H1 (cell line): ENCODE measurements at regions not wholly inside any gene's neighbourhood (a gene's known extent, or its start where the extent isn't known, plus 50 kb on each side); places are given as distances from the start of the nearest gene placed in this dataset.

Experiments used
- CTCF ChIA-PET: fragments of 300-600 bp; sonication (Branson Sonifier 250); formaldehyde crosslinking; loops from one replicate; lab custom pipeline; 2021; ENCODE audit not compliant: partially characterized antibody; lab: Charles Lee
- POLR2A ChIA-PET: fragments of 300-600 bp; sonication (Branson Sonifier 250); formaldehyde crosslinking; loops from one replicate; lab custom pipeline; 2021; ENCODE audit warnings: inconsistent platforms; ENCODE audit not compliant: partially characterized antibody; lab: Charles Lee
- DNase-seq, 2 experiments: peaks; one replicate each; pipeline versions ENCODE4 v3.0.0 to v3.0.0-alpha.2; 2010 to 2022; ENCODE audit warnings: low spot score in 2 of 2, low read depth in 1 of 2, mixed read lengths in 1 of 2
- FAIRE-seq: peaks from 2 replicates; lab custom pipeline; 2011; peaks lifted over from hg19 to GRCh38; lab: Jason Lieb, UNC
- H2AFZ ChIP-seq: 2 replicates; pipeline ENCODE4 v1.8.1; 2012; ENCODE audit warnings: low read length, inconsistent platforms
- H2AK5ac ChIP-seq: 2 replicates; pipeline ENCODE4 v1.6.1; 2013; ENCODE audit warnings: low read depth, low read length
- H2BK120ac ChIP-seq: replicated peaks from 2 replicates; pipeline ENCODE3; 2013; ENCODE audit warnings: low read depth, low read length, inconsistent platforms
- H2BK12ac ChIP-seq: 2 replicates; pipeline ENCODE4 v1.6.1; 2013; ENCODE audit warnings: low read depth, low read length
- H2BK15ac ChIP-seq: 2 replicates; pipeline ENCODE4 v1.6.1; 2013; ENCODE audit warnings: low read length
- H2BK20ac ChIP-seq: 2 replicates; pipeline ENCODE4 v1.6.1; 2013; ENCODE audit warnings: low read length
- H2BK5ac ChIP-seq: 2 replicates; pipeline ENCODE4 v1.6.1; 2013; ENCODE audit warnings: low read depth, low read length
- H3K14ac ChIP-seq: 2 replicates; pipeline ENCODE4 v1.6.1; 2013; ENCODE audit warnings: inconsistent platforms; ENCODE audit not compliant: insufficient read length
- H3K18ac ChIP-seq: 2 replicates; pipeline ENCODE4 v1.6.1; 2013; ENCODE audit warnings: low read length; ENCODE audit errors: extremely low read depth
- H3K23ac ChIP-seq: 2 replicates; pipeline ENCODE4 v1.6.1; 2013; ENCODE audit warnings: inconsistent platforms; ENCODE audit not compliant: insufficient read length
- H3K23me2 ChIP-seq: 2 replicates; pipeline ENCODE4 v1.6.1; 2013; ENCODE audit warnings: low read depth, low read length
- H3K27ac ChIP-seq: 2 replicates; pipeline ENCODE4 v1.6.1; 2011; ENCODE audit warnings: low read depth, low read length, inconsistent platforms
- H3K27me3 ChIP-seq, 4 experiments: replicated peaks in 1 of 4; 1 replicate in 1 of 4; 2 replicates in 3 of 4; pipeline versions ENCODE4 v1.6.1 to v1.8.1; 2011 to 2013; ENCODE audit warnings: low read length in 3 of 4, mild to moderate bottlenecking in 3 of 4, inconsistent platforms in 2 of 4, mixed read lengths in 2 of 4, moderate library complexity in 1 of 4; ENCODE audit not compliant: control insufficient read depth in 3 of 4, insufficient read depth in 3 of 4; ENCODE audit errors: extremely low read depth in 1 of 4
- H3K36me3 ChIP-seq, 4 experiments: 2 replicates each; pipeline versions ENCODE4 v1.6.1 to v1.8.1; 2011 to 2013; ENCODE audit warnings: mild to moderate bottlenecking in 4 of 4, low read length in 3 of 4, moderate library complexity in 2 of 4, control low read depth in 1 of 4, inconsistent platforms in 1 of 4; ENCODE audit not compliant: insufficient read depth in 4 of 4, control insufficient read depth in 2 of 4
- H3K4ac ChIP-seq: replicated peaks from 2 replicates; pipeline ENCODE3; 2013; ENCODE audit warnings: low read length, low read depth, mixed read lengths, inconsistent platforms; ENCODE audit not compliant: insufficient read length
- H3K4me1 ChIP-seq, 4 experiments: replicated peaks in 1 of 4; 1 replicate in 1 of 4; 2 replicates in 3 of 4; pipeline versions ENCODE4 v1.6.1 to v1.8.1; 2011 to 2013; ENCODE audit warnings: low read length in 3 of 4, inconsistent platforms in 2 of 4, mixed read lengths in 1 of 4; ENCODE audit not compliant: insufficient read depth in 4 of 4, control insufficient read depth in 3 of 4
- H3K4me2 ChIP-seq, 2 experiments: 2 replicates each; pipeline versions ENCODE4 v1.6.1 to v1.8.1; 2011 to 2013; ENCODE audit warnings: low read depth in 2 of 2, low read length in 2 of 2, control low read depth in 1 of 2, inconsistent platforms in 1 of 2, mild to moderate bottlenecking in 1 of 2; ENCODE audit not compliant: insufficient read depth in 1 of 2
- H3K4me3 ChIP-seq, 4 experiments: fragments of 200-600, 300-600 bp in 1 of 4; sonication (generic), shearing (Covaris generic), sonication (Bioruptor Twin) in 1 of 4; 2 replicates each; pipeline versions ENCODE4 v1.5.1 to v1.8.1; 2011 to 2016; ENCODE audit warnings: low read length in 4 of 4, low read depth in 3 of 4, control low read depth in 2 of 4, inconsistent platforms in 2 of 4, mild to moderate bottlenecking in 2 of 4, mixed read lengths in 1 of 4, moderate library complexity in 1 of 4; ENCODE audit not compliant: insufficient read depth in 2 of 4; ENCODE audit errors: extremely low read depth in 1 of 4
- H3K56ac ChIP-seq: replicated peaks from 2 replicates; pipeline ENCODE3; 2013; ENCODE audit warnings: low read depth, mild to moderate bottlenecking, mixed read lengths, low read length, inconsistent platforms; ENCODE audit not compliant: insufficient read length
- H3K79me1 ChIP-seq: 2 replicates; pipeline ENCODE4 v1.6.1; 2013; ENCODE audit warnings: low read depth, low read length, control low read depth
- H3K79me2 ChIP-seq, 2 experiments: 2 replicates each; pipeline versions ENCODE4 v1.6.1 to v1.8.1; 2012 to 2013; ENCODE audit warnings: low read length in 2 of 2, mild to moderate bottlenecking in 2 of 2, inconsistent platforms in 1 of 2; ENCODE audit not compliant: insufficient read depth in 2 of 2, control insufficient read depth in 1 of 2
- H3K9ac ChIP-seq, 4 experiments: replicated peaks in 1 of 4; 1 replicate in 1 of 4; 2 replicates in 3 of 4; pipeline versions ENCODE4 v1.6.1 to v1.8.1; 2011 to 2013; ENCODE audit warnings: low read depth in 3 of 4, low read length in 3 of 4, control low read depth in 2 of 4, mild to moderate bottlenecking in 2 of 4, moderate library complexity in 2 of 4, inconsistent platforms in 1 of 4; ENCODE audit errors: extremely low read depth in 1 of 4
- H3K9me3 ChIP-seq, 2 experiments: 2 replicates each; pipeline versions ENCODE4 v1.6.1 to v1.8.1; 2012 to 2013; ENCODE audit warnings: mild to moderate bottlenecking in 2 of 2, moderate library complexity in 2 of 2, control low read depth in 1 of 2, inconsistent platforms in 1 of 2, low read depth in 1 of 2, low read length in 1 of 2, mixed read lengths in 1 of 2; ENCODE audit not compliant: insufficient read depth in 2 of 2
- H4K20me1 ChIP-seq, 2 experiments: replicated peaks in 1 of 2; 2 replicates each; pipeline versions ENCODE3 to v1.8.1; 2011 to 2013; ENCODE audit warnings: inconsistent platforms in 2 of 2, low read length in 2 of 2, mild to moderate bottlenecking in 1 of 2; ENCODE audit not compliant: insufficient read depth in 2 of 2, control insufficient read depth in 1 of 2
- H4K5ac ChIP-seq: 2 replicates; pipeline ENCODE4 v1.6.1; 2013; ENCODE audit warnings: low read length, low read depth, mixed read lengths, inconsistent platforms; ENCODE audit not compliant: insufficient read length
- H4K8ac ChIP-seq: 2 replicates; pipeline ENCODE4 v1.8.0; 2013; ENCODE audit warnings: mild to moderate bottlenecking, moderate library complexity, low read length, inconsistent platforms; ENCODE audit not compliant: insufficient read depth; ENCODE audit errors: extremely low read depth
- H4K91ac ChIP-seq: replicated peaks from 2 replicates; pipeline ENCODE3; 2013; ENCODE audit warnings: low read length, mixed read lengths, inconsistent platforms; ENCODE audit not compliant: insufficient read length
- CHD2 ChIP-seq: IDR thresholded peaks from 2 replicates; pipeline ENCODE4 v1.6.1; 2012; ENCODE audit warnings: low read length, improper control_type of control experiment
- EGR1 ChIP-seq: IDR thresholded peaks from 2 replicates; pipeline ENCODE4 v1.6.1; 2011; ENCODE audit warnings: low read depth, low read length, borderline replicate concordance
- NRF1 ChIP-seq: IDR thresholded peaks from 2 replicates; pipeline ENCODE4 v1.6.1; 2011; ENCODE audit warnings: mild to moderate bottlenecking, low read depth, low read length, improper control_type of control experiment
- SP1 ChIP-seq: IDR thresholded peaks from 2 replicates; pipeline ENCODE4 v1.6.1; 2011; ENCODE audit warnings: low read depth, low read length
- TBP ChIP-seq: IDR thresholded peaks from 2 replicates; pipeline ENCODE4 v1.6.1; 2011; ENCODE audit warnings: low read depth, low read length, improper control_type of control experiment
- ZNF274 ChIP-seq: IDR thresholded peaks from 2 replicates; pipeline ENCODE4 v1.7.0; 2012; ENCODE audit warnings: low read length, borderline replicate concordance; ENCODE audit errors: extremely low read depth
- WGBS, 2 experiments: shearing (Covaris generic) in 1 of 2; methylation state at CpG; one replicate each; pipeline versions ENCODE4 v1.1.6 to v1.1.7; 2013 to 2015; ENCODE audit warnings: low lambda C conversion rate in 2 of 2, mixed read lengths in 2 of 2, inconsistent platforms in 1 of 2, low coverage in 1 of 2, missing lambda C conversion rate in 1 of 2; ENCODE audit not compliant: insufficient replicate concordance in 2 of 2, insufficient coverage in 1 of 2, insufficient read length in 1 of 2; ENCODE audit errors: extremely low coverage in 1 of 2, missing lambda C conversion rate in 1 of 2; 5-methylcytosine and 5-hydroxymethylcytosine counted together

DNA sequence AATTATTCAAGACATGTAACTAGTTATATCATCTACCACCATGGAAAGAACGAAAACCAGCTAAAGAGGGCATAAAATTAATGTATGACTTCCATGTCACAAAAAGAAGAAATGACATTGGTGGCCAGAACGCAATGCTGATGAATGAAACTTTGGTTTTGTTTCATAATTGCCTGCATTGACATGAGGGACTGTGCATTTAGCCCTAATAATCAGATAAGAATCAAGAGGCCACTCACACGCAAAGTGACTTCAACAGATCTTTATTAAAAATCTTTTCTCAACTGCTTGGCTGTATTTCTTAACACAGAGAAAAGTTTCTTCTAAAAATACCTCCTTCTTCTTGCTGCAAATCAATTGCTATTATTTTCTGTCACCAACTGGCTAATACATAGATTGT lies 184.7 kb upstream of the RUNX1 start:
- Histone ChIP-seq H3K79me2 (no peaks in the 10 kb centered on the region), H3K79me1 (no peaks in the 10 kb centered on the region), H2BK20ac (no peak overlapping the region), H3K14ac (no peak overlapping the region), H4K5ac (no peak overlapping the region), H3K18ac (no peak overlapping the region), H3K23ac (no peak overlapping the region), H4K91ac (no peak overlapping the region), H3K4me3 (no peak overlapping the region), H3K27me3 (no peaks in the 10 kb centered on the region), H4K8ac (no peak overlapping the region), H2BK12ac (no peak overlapping the region), H2AFZ (no peak overlapping the region), H3K4ac (no peak overlapping the region), H3K9me3 (no peaks in the 10 kb centered on the region), H2BK120ac (no peak overlapping the region), H3K4me1 (no peaks in the 10 kb centered on the region), H2AK5ac (no peak overlapping the region), H3K56ac (no peak overlapping the region), H2BK15ac (no peak overlapping the region), H2BK5ac (no peak overlapping the region), H3K27ac (no peak overlapping the region), H3K4me2 (no peak overlapping the region), H4K20me1 (no peaks in the 10 kb centered on the region), H3K23me2 (no peaks in the 10 kb centered on the region), H3K36me3 (no peaks in the 10 kb centered on the region), H3K9ac (no peak overlapping the region)
- FAIRE-seq (no peak), DNase-seq (no peak)
- ChIA-PET CTCF (no interaction called here), POLR2A (no interaction called here)
- WGBS, 2 experiments = 94% methylated on average over 3 of the region's 3 CpGs; no CpG with 5 or more reads in 1 of the 2 experiments
- TF ChIP-seq CHD2 (no peak), TBP (no peak), NRF1 (no peak), SP1 (no peak), EGR1 (no peak), ZNF274 (no peak)
